ENCODE measurements at regions not wholly inside any gene's neighbourhood (a gene's known extent, or its start where the extent isn't known, plus 50 kb on each side); places are given as distances from the start of the nearest gene placed in this dataset.

GRCh38 chr9:99614341-99614740, 207.3 kb upstream of the NR4A3 start:
- Histone ChIP-seq H3K27ac (no peak overlapping the region), H3K36me3 (no peaks in the 10 kb centered on the region), H3K27me3 (no peaks in the 10 kb centered on the region), H3K9me3 (no peaks in the 10 kb centered on the region), H3K4me3 (no peak overlapping the region), H3K4me1 (no peaks in the 10 kb centered on the region)
- no peak for DNase-seq
- TF ChIP-seq CTCF (IDR thresholded peaks at IDR 0.05): no peak
- no peak for TF ChIP-seq POLR2A (IDR thresholded peaks at IDR 0.05)
- intact Hi-C loops (cut with DNase I; ENCODE audit: low total_unique reads): no loop called here

- intact Hi-C loops (cut with DNase I; ENCODE audit: low total_unique reads): no loop called here
These were observed 200.6 kb upstream of the NR4A3 start for GRCh38 chr9:99621040-99621439.

GRCh38 chr9:99622679-99623078, 199.0 kb upstream of the NR4A3 start:
- TF ChIP-seq POLR2A (IDR thresholded peaks at IDR 0.05) (no peak), CTCF (IDR thresholded peaks at IDR 0.05) (no peak)
- no peak overlapping the region for H3K27ac ChIP-seq
- H3K9me3 ChIP-seq: no peaks in the 10 kb centered on the region
- H3K27me3 ChIP-seq: no peaks in the 10 kb centered on the region
- intact Hi-C loops (cut with DNase I; ENCODE audit: low total_unique reads): no loop called here
- H3K36me3 ChIP-seq: no peaks in the 10 kb centered on the region
- DNase-seq: no peak
- no peak overlapping the region for H3K4me3 ChIP-seq
- no peaks in the 10 kb centered on the region for H3K4me1 ChIP-seq

More at GRCh38 chr9:99621040-99621439, 200.6 kb upstream of the NR4A3 start:
- TF ChIP-seq CTCF (IDR thresholded peaks at IDR 0.05) (no peak), POLR2A (IDR thresholded peaks at IDR 0.05) (no peak)
- Histone ChIP-seq H3K9me3 (no peaks in the 10 kb centered on the region), H3K4me3 (no peak overlapping the region), H3K36me3 (no peaks in the 10 kb centered on the region), H3K4me1 (no peaks in the 10 kb centered on the region), H3K27ac (no peak overlapping the region), H3K27me3 (no peaks in the 10 kb centered on the region)
- no peak for DNase-seq

- no peak overlapping the region for H3K27ac ChIP-seq
- DNase-seq: no peak
- H3K36me3 ChIP-seq: no peaks in the 10 kb centered on the region
- H3K27me3 ChIP-seq: no peaks in the 10 kb centered on the region
- TF ChIP-seq CTCF (IDR thresholded peaks at IDR 0.05) (no peak), POLR2A (IDR thresholded peaks at IDR 0.05) (no peak)
- intact Hi-C loops (cut with DNase I; ENCODE audit: low total_unique reads): no loop called here
- H3K9me3 ChIP-seq: no peaks in the 10 kb centered on the region
- H3K4me3 ChIP-seq: no peak overlapping the region
- no peaks in the 10 kb centered on the region for H3K4me1 ChIP-seq
These were observed 197.8 kb upstream of the NR4A3 start for GRCh38 chr9:99623780-99624364.

- Histone ChIP-seq H3K27me3 (no peaks in the 10 kb centered on the region), H3K36me3 (no peaks in the 10 kb centered on the region), H3K4me1 (no peaks in the 10 kb centered on the region), H3K9me3 (no peaks in the 10 kb centered on the region), H3K4me3 (no peak overlapping the region), H3K27ac (no peak overlapping the region)
- TF ChIP-seq POLR2A (IDR thresholded peaks at IDR 0.05) (no peak), CTCF (IDR thresholded peaks at IDR 0.05) (no peak)
- no peak for DNase-seq
- intact Hi-C loops (cut with DNase I; ENCODE audit: low total_unique reads): no loop called here
These were observed 197.0 kb upstream of the NR4A3 start for GRCh38 chr9:99624499-99625233.

Measured in uterus (tissue), 3 donors.